CD4-positive, alpha-beta T cell treated with Interleukin-4 for 4 hours (primary cell): ENCODE measurements at regions not wholly inside any gene's neighbourhood (a gene's known extent, or its start where the extent isn't known, plus 50 kb on each side); places are given as distances from the start of the nearest gene placed in this dataset.

Source experiments
- DNase-seq: peaks from one replicate; pipeline ENCODE4 v3.0.0-alpha.2; 2020

- DNase-seq: no peak
Observed at GRCh38 chr12:130104571-130105106, 57.6 kb upstream of the FZD10 start.

- no peak for DNase-seq
Observed at GRCh38 chr12:130109062-130109945, 53.0 kb upstream of the FZD10 start.

GRCh38 chr12:130110914-130111313, 51.4 kb upstream of the FZD10 start:
- DNase-seq: no peak

- DNase-seq: no peak
Observed at GRCh38 chr12:130111965-130112496, 50.2 kb upstream of the FZD10 start.
